Activated CD8-positive, alpha-beta T cell treated with anti-CD3 and anti-CD28 coated beads for 36 hours (primary cell): ENCODE measurements at regions not wholly inside any gene's neighbourhood (a gene's known extent, or its start where the extent isn't known, plus 50 kb on each side); places are given as distances from the start of the nearest gene placed in this dataset.

Experiments
- ATAC-seq: fragments of 200-7000 bp; cut with Tn5 transposase; one replicate; pipeline ENCODE4 v1.10.0; 2021; ENCODE audit warnings: mild to moderate bottlenecking, moderate library complexity
- CTCF ChIA-PET: fragments of 350-600 bp; sonication (Branson Sonifier 250); formaldehyde crosslinking; loops from one replicate; lab custom pipeline; 2021; ENCODE audit warnings: antibody characterized with exemption; lab: Charles Lee
- POLR2A ChIA-PET: fragments of 350-600 bp; sonication (Branson Sonifier 250); formaldehyde crosslinking; loops from one replicate; lab custom pipeline; 2021; ENCODE audit warnings: antibody characterized with exemption; lab: Charles Lee
- DNase-seq: peaks from one replicate; pipeline ENCODE4 v3.0.0-alpha.2; 2020
- H3K27ac Mint-ChIP-seq: one replicate; pipeline ENCODE4 v1.8.0; 2021; ENCODE audit warnings: mild to moderate bottlenecking, mixed read lengths
- H3K27me3 Mint-ChIP-seq: one replicate; pipeline ENCODE4 v1.8.0; 2021; ENCODE audit warnings: mixed read lengths
- H3K36me3 Mint-ChIP-seq: one replicate; pipeline ENCODE4 v1.8.0; 2021; ENCODE audit warnings: low read depth, mixed read lengths
- H3K4me1 Mint-ChIP-seq: one replicate; pipeline ENCODE4 v1.8.0; 2021; ENCODE audit warnings: low read depth, mixed read lengths
- H3K4me3 Mint-ChIP-seq: one replicate; pipeline ENCODE4 v1.8.0; 2021; ENCODE audit warnings: mild to moderate bottlenecking, moderate library complexity, mixed read lengths
- H3K9me3 Mint-ChIP-seq: one replicate; pipeline ENCODE4 v1.8.0; 2021; ENCODE audit warnings: mixed read lengths
- intact Hi-C: fragments of 100-400 bp; cut with micrococcal nuclease; formaldehyde crosslinking; loops from one replicate; pipeline ENCODE4 v1.10.0; 2022
- TF ChIP-seq, protein P1 (sequence below): fragments of 200-600 bp; IDR thresholded peaks from one replicate; pipeline ENCODE4 v1.8.0; 2022; ENCODE audit warnings: antibody characterized with exemption, mild to moderate bottlenecking

DNA sequence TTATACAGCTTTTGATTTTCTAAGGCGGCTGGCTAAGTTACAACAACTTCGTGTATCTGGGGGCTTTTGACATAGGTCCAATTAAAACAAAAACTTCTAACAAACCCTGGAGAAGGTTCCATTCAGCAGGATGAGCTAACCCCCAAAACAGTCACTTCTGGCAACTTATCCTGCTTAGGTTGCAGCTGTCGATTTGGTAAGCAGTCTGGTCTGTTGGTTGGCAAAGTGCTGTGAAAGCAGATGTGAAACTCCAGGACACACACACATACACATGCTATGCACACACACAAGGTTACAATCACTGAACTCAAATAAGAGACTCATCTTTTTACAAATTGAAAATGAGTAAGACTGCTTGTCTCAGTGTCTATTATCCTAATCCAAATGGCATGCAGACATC, 119.0 kb upstream of the STMND1 start:
- H3K27me3 Mint-ChIP-seq: peaks cover 55% of the 10 kb centered on the region
- H3K9me3 Mint-ChIP-seq: peaks cover under 1% of the 10 kb centered on the region
- no peaks in the 10 kb centered on the region for H3K4me1 Mint-ChIP-seq
- CTCF ChIA-PET: interaction anchor here (1.2 to 1.7 kb wide), 2 partner anchors 18 to 104 kb away, joined by 3 to 6 read pairs; no protein-coding TSS in a partner anchor
- DNase-seq: no peak
- intact Hi-C loops: no loop called here
- H3K27ac Mint-ChIP-seq: no peak overlapping the region
- TF ChIP-seq, protein P1, sequence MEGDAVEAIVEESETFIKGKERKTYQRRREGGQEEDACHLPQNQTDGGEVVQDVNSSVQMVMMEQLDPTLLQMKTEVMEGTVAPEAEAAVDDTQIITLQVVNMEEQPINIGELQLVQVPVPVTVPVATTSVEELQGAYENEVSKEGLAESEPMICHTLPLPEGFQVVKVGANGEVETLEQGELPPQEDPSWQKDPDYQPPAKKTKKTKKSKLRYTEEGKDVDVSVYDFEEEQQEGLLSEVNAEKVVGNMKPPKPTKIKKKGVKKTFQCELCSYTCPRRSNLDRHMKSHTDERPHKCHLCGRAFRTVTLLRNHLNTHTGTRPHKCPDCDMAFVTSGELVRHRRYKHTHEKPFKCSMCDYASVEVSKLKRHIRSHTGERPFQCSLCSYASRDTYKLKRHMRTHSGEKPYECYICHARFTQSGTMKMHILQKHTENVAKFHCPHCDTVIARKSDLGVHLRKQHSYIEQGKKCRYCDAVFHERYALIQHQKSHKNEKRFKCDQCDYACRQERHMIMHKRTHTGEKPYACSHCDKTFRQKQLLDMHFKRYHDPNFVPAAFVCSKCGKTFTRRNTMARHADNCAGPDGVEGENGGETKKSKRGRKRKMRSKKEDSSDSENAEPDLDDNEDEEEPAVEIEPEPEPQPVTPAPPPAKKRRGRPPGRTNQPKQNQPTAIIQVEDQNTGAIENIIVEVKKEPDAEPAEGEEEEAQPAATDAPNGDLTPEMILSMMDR: no peak
- no peak overlapping the region for H3K4me3 Mint-ChIP-seq
- no peak for ATAC-seq
- H3K36me3 Mint-ChIP-seq: no peaks in the 10 kb centered on the region
- POLR2A ChIA-PET: no interaction called here

DNA sequence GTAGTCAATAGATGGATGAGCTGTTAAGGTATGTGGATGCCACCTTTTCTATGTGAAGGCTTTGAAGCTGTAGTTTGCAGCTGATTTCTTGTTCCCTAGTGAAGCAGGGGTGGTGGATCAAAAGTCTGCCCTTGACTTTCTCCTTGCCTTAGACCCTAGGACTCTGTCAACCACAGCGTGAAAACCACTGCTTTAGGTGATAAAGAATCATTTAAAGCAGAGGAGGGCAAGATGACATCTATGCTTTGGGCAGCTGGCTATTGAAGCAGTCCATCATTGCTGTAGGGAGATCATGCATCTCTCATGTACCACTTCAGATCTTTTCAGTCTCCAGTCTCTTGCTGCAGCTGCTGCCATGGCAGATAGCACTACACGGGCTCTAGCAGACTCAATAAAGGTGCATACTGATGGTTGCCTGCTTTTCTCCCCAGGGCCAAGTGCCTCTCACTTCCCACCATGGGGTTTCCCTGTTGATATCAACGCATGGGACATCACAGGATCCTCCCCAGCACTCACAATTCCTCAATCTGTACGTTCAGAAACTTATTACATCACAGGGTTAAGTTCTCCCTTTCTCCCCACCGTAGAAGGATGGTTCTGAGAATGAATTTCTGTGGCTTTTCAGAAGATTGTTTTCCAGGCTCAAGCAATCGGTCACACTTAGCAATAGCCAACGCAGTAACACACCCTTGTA, 122.0 kb upstream of the STMND1 start:
- no peak overlapping the region for H3K27ac Mint-ChIP-seq
- no peaks in the 10 kb centered on the region for H3K9me3 Mint-ChIP-seq
- ChIA-PET POLR2A (no interaction called here), CTCF (interaction anchor here (1.2 kb wide), 1 partner anchor 9 kb away, joined by 3 read pairs; no protein-coding TSS in a partner anchor)
- intact Hi-C loops: no loop called here
- no peaks in the 10 kb centered on the region for H3K36me3 Mint-ChIP-seq
- DNase-seq (no peak), ATAC-seq (no peak)
- H3K4me1 Mint-ChIP-seq: no peaks in the 10 kb centered on the region
- no peak overlapping the region for H3K4me3 Mint-ChIP-seq
- peaks cover 51% of the 10 kb centered on the region for H3K27me3 Mint-ChIP-seq
- TF ChIP-seq, protein P1: no peak

DNA sequence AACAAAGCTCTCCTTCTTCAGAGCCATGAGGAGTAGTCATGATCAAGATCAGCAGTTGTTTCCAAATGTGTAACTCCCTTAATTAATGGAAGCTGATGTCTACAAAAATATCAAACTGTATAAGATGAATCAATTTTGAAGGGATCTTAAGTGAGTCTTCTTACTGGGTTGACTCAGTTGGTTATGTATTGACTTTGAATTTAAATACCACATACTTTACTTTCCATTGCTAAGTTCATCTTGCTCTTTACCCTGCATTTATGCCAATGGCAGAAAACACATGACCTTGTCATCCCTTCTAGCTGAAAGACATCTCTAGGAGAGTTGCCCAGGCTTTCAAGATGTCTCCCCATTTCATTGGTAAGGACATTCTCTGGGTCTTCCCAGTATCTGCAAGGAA, 123.2 kb upstream of the STMND1 start:
- DNase-seq (no peak), ATAC-seq (no peak)
- H3K9me3 Mint-ChIP-seq: no peaks in the 10 kb centered on the region
- ChIA-PET CTCF (interaction anchor here (1.1 to 1.7 kb wide), 3 partner anchors 8 to 215 kb away, joined by 3 to 5 read pairs (median 3); no protein-coding TSS in a partner anchor), POLR2A (no interaction called here)
- TF ChIP-seq, protein P1: no peak
- H3K4me3 Mint-ChIP-seq: no peak overlapping the region
- peaks cover 50% of the 10 kb centered on the region for H3K27me3 Mint-ChIP-seq
- H3K4me1 Mint-ChIP-seq: no peaks in the 10 kb centered on the region
- H3K36me3 Mint-ChIP-seq: no peaks in the 10 kb centered on the region
- no peak overlapping the region for H3K27ac Mint-ChIP-seq
- intact Hi-C loops: no loop called here

DNA sequence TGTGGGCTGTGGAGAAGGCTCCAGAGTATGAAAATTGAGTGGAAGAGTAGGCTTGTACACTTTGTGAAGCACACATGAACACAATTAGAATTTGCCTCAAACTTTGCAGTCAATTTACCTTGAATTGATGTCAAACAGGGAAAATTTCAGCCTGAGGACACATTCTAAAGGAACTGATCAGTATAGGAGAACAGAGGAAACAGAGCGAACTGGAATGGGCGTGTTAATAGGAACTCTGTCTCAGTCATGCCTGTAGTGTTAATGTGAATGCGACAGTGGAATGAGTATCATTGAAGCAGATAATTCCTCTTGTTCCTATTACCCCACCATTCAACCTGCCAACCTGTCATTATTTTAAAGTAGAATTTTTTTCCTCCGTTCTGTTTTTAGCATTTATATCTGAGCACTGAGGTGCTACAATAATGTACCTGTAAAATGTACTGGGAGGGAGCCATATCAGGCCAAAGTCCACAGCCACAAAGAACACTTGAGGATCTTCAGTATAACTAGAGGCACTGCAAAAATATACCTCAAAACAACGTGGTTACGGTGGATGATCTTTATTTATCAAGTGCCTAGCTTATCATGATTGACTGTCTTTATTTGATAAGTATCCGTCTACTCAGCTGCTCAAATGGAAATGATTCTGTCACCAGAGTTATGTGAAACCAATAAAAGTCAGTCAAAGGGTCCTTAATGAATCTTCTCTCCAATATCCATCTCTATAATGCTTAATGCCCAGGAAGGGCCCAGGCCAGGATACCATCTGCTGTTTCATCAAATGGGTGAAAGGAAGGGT, 125.3 kb upstream of the STMND1 start:
- no peak for ATAC-seq
- CTCF ChIA-PET: no interaction called here

More for the DNA sequence above, 125.3 kb upstream of the STMND1 start:
- no peak overlapping the region for H3K27ac Mint-ChIP-seq
- POLR2A ChIA-PET: no interaction called here
- DNase-seq: no peak
- H3K4me1 Mint-ChIP-seq: peaks cover 5% of the 10 kb centered on the region
- intact Hi-C loops: no loop called here
- no peaks in the 10 kb centered on the region for H3K9me3 Mint-ChIP-seq
- H3K4me3 Mint-ChIP-seq: no peak overlapping the region
- no peaks in the 10 kb centered on the region for H3K36me3 Mint-ChIP-seq
- TF ChIP-seq, protein P1: no peak
- peaks cover 52% of the 10 kb centered on the region for H3K27me3 Mint-ChIP-seq
